Fibroblast of pulmonary artery (primary cell): ENCODE measurements at regions not wholly inside any gene's neighbourhood (a gene's known extent, or its start where the extent isn't known, plus 50 kb on each side); places are given as distances from the start of the nearest gene placed in this dataset.

Experiments
- DNase-seq: peaks from one replicate; pipeline ENCODE4 v3.0.0-alpha.2; 2010; ENCODE audit warnings: low read depth
- H3K4me3 ChIP-seq: replicated peaks from 2 replicates; pipeline ENCODE4 v1.5.1; 2011; ENCODE audit warnings: low read depth, mild to moderate bottlenecking, control low read depth, low read length, moderate library complexity
- TF ChIP-seq, protein P1 (sequence below): IDR thresholded peaks from 2 replicates; pipeline ENCODE4 v1.5.1; 2011; ENCODE audit warnings: mild to moderate bottlenecking, control low read depth, low read length, inconsistent platforms; ENCODE audit errors: missing control alignments

DNA sequence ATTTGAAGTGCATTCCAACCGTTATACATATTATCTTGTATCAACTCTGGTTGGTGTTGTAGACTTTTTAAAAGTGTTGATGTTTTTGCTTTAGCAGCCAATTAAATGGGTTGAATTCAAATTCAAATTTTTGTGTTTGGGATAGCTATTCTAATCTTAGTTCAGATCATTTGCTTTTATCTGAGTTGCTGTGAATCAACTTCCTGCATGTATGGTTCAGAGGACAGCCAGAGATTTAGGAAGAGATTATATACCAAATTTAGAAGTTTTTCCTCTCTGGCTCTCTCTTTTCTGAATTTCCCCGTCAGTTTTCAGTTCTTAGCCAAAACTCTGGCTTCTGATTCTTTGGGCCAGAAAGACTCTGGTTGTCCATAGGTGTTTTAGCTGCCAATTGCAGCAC is 415.5 kb downstream of the NUF2 start:
- TF ChIP-seq, protein P1, sequence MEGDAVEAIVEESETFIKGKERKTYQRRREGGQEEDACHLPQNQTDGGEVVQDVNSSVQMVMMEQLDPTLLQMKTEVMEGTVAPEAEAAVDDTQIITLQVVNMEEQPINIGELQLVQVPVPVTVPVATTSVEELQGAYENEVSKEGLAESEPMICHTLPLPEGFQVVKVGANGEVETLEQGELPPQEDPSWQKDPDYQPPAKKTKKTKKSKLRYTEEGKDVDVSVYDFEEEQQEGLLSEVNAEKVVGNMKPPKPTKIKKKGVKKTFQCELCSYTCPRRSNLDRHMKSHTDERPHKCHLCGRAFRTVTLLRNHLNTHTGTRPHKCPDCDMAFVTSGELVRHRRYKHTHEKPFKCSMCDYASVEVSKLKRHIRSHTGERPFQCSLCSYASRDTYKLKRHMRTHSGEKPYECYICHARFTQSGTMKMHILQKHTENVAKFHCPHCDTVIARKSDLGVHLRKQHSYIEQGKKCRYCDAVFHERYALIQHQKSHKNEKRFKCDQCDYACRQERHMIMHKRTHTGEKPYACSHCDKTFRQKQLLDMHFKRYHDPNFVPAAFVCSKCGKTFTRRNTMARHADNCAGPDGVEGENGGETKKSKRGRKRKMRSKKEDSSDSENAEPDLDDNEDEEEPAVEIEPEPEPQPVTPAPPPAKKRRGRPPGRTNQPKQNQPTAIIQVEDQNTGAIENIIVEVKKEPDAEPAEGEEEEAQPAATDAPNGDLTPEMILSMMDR: no peak
- no peak for DNase-seq
- no peak overlapping the region for H3K4me3 ChIP-seq

GRCh38 chr1:163744301-163744887 is 422.6 kb downstream of the NUF2 start:
- no peak overlapping the region for H3K4me3 ChIP-seq
- DNase-seq: no peak
- TF ChIP-seq, protein P1: no peak

DNA sequence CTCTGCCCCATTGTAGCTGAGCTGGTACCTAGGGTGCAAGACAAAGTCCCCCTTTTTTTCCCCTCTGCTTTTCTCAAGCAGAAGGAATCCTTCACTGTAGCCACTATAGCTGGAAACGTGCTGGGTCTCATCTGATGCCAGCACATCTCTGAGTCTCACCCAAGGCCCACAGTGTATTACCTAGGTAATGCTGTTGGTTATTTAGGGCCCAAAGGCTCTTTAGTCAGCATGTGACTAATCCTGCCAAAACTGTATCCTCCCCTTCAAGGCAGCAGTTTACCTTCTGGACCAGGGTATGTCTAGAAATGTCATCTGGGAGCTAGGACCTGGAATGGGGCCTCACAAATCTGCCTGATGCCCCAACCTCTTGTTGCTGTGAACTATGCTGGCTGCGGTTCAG is 423.4 kb downstream of the NUF2 start:
- H3K4me3 ChIP-seq: no peak overlapping the region
- DNase-seq: no peak
- TF ChIP-seq, protein P1: no peak

DNA sequence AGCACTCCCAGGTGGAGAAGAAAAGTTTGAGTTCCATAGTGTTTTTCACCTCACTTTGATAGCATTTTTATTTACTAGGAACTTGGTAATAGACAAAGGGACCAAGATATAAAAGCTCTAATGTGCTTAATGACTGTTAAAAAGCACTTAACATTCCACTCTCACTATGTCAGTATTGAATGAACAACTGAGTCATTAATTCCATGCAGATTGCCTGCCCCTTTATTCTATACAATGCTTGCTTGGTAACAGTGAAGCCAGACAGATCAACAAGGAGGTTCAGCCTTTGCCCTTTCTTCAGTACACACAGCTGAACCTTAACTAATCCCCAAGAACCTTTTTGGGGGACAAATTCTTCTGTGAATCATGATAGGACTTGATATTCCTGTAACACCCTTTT is 425.5 kb downstream of the NUF2 start:
- TF ChIP-seq, protein P1: no peak
- no peak overlapping the region for H3K4me3 ChIP-seq
- no peak for DNase-seq

GRCh38 chr1:163747855-163748254 is 426.1 kb downstream of the NUF2 start:
- H3K4me3 ChIP-seq: no peak overlapping the region
- TF ChIP-seq, protein P1: no peak
- no peak for DNase-seq

GRCh38 chr1:163758977-163759670 is 437.4 kb downstream of the NUF2 start:
- DNase-seq: no peak
- TF ChIP-seq, protein P1: no peak
- H3K4me3 ChIP-seq: no peak overlapping the region

DNA sequence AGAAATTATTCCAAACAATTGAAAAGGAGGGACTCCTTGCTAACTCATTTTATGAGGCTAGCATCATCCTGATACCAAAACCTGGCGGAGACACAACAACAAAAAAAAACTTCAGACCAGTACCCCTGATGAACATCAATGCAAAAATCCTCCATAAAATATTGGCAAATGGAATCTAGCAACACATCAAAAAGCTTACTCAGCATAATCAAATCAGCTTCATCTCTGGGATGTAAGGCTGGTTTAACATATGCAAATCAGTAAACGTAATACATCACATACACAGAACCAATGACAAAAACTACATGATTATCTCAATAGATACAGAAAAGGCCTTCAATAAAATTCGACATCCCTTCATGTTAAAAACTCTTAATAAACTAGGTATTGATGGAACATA is 440.1 kb downstream of the NUF2 start:
- no peak overlapping the region for H3K4me3 ChIP-seq
- DNase-seq: no peak
- TF ChIP-seq, protein P1: no peak
